ENCODE measurements at regions not wholly inside any gene's neighbourhood (a gene's known extent, or its start where the extent isn't known, plus 50 kb on each side); places are given as distances from the start of the nearest gene placed in this dataset.

DNA sequence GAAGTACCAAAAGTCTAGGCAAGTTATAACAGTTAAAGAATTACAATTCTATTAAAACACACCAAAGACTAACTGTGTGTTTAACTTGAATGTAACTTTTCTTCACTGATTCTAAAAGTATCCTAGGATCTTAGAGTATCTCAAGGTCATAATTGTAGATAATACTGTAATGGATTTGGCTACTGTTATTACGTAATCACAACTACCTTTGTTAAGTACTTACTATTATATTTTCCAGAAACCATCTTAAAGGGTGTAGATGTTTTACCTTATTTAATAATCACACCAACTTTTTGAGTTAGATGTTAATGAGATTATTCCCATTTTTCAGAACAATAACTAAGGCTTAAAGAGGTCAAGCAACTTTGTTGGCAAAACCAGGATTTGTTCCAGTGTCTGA lies 161.3 kb upstream of the REG3A start:
- no peaks in the 10 kb centered on the region for H3K9me3 ChIP-seq
- 78% methylated on average over 1 of the region's 1 CpG for WGBS
- H3K36me3 ChIP-seq = no peaks in the 10 kb centered on the region
- no peak overlapping the region for H3K27ac ChIP-seq (replicated peaks in 1 of 4)
- H3K4me3 ChIP-seq = no peak overlapping the region
- no peaks in the 10 kb centered on the region for H3K27me3 ChIP-seq
- H3K4me1 ChIP-seq = no peaks in the 10 kb centered on the region
- no peak for DNase-seq (ENCODE audit: extremely low spot score)
- no peak for TF ChIP-seq POLR2AphosphoS5 (IDR thresholded peaks at IDR 0.05)
- TF ChIP-seq EP300 (IDR thresholded peaks at IDR 0.05) = no peak
- TF ChIP-seq, protein P1, sequence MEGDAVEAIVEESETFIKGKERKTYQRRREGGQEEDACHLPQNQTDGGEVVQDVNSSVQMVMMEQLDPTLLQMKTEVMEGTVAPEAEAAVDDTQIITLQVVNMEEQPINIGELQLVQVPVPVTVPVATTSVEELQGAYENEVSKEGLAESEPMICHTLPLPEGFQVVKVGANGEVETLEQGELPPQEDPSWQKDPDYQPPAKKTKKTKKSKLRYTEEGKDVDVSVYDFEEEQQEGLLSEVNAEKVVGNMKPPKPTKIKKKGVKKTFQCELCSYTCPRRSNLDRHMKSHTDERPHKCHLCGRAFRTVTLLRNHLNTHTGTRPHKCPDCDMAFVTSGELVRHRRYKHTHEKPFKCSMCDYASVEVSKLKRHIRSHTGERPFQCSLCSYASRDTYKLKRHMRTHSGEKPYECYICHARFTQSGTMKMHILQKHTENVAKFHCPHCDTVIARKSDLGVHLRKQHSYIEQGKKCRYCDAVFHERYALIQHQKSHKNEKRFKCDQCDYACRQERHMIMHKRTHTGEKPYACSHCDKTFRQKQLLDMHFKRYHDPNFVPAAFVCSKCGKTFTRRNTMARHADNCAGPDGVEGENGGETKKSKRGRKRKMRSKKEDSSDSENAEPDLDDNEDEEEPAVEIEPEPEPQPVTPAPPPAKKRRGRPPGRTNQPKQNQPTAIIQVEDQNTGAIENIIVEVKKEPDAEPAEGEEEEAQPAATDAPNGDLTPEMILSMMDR (IDR thresholded peaks at IDR 0.05) = no peak
- no peak for TF ChIP-seq POLR2A (IDR thresholded peaks at IDR 0.05; ENCODE audit: low read depth)
- intact Hi-C loops (cut with DNase I) = no loop called here

DNA sequence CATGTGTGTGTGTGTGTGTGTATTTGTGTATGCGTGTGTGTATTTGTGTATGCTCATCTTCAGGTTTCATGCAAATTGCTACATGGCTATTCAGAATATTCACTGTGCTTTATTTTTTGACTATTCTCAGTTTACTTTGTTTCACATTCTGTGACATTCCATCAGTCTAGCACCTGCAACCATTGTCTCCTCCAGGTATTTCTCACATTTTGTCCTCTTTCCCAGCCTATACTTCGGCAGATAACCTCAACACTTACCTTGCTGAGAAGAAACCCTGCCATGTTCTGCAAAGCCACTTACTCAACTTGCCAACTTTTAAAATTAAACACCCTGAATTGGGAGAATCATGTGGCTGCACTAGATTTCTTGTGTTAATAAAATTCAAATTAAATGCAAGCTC lies 135.4 kb upstream of the REG3A start:
- 77% methylated on average over 2 of the region's 2 CpGs for WGBS
- no peaks in the 10 kb centered on the region for H3K27me3 ChIP-seq

DNA sequence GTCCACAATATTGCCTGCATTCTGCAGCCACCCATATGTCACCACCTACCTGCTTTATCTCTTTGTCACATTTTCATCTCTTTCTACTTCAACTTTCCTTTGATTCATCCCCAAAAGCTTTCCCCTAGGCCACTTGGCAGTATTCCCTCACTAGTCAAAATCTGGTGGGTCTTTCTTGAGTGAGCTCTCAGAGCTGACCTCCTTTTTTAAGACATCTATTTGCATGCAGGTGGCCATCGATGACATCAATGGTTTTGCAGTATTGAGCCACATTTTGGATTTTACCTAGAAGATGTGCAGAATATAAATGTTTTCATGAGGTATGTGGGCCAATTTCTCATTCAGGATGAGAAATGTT lies 133.4 kb upstream of the REG3A start:
- no peaks in the 10 kb centered on the region for H3K36me3 ChIP-seq
- TF ChIP-seq POLR2A (IDR thresholded peaks at IDR 0.05; ENCODE audit: low read depth) (no peak), POLR2AphosphoS5 (IDR thresholded peaks at IDR 0.05) (no peak)
- intact Hi-C loops (cut with DNase I) = no loop called here

More for the DNA sequence above, 135.4 kb upstream of the REG3A start:
- no peak for DNase-seq (ENCODE audit: extremely low spot score)
- intact Hi-C loops (cut with DNase I) = no loop called here
- no peak for TF ChIP-seq POLR2AphosphoS5 (IDR thresholded peaks at IDR 0.05)
- TF ChIP-seq POLR2A (IDR thresholded peaks at IDR 0.05; ENCODE audit: low read depth) = no peak
- no peak for TF ChIP-seq EP300 (IDR thresholded peaks at IDR 0.05)
- Histone ChIP-seq H3K36me3 (no peaks in the 10 kb centered on the region), H3K9me3 (no peaks in the 10 kb centered on the region), H3K27ac (replicated peaks in 1 of 4) (no peak overlapping the region), H3K4me3 (no peak overlapping the region), H3K4me1 (no peaks in the 10 kb centered on the region)

DNA sequence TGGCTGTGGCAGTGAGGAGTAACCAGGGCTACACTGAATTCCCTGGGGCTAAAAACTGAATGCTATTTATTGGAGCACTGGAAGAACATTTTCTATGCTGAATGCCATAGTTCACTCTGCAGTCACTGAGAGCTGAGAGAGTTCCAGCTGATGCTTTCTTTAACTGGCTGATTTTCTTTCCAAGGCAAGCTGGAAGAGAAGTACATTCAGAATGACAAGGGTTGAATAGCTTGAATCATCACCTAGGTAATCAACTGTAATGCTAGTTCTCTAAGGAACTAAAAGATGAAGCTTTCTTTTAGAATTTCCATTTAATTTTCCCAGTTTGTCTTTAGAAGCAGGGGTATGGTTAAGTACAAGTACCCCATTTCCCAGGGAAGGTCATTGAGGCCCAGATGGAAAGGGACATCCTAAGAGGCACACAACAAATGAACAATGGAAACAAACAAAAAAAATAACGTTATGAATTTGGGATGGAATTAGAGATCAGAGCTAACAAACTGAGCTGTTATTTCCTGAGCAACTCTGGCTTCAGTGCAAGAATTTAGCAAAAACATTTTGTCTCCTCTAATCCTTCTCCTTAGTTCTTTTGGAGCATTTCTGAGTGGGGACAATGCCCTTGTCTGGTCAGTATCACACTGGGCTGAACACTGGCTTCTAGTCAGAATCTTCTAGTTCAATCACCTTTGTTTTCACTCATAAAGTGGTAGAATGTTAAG lies 132.8 kb upstream of the REG3A start:
- intact Hi-C loops (cut with DNase I) = no loop called here
- WGBS = 37% methylated on average over 1 of the region's 1 CpG

More for the DNA sequence above, 133.4 kb upstream of the REG3A start:
- Histone ChIP-seq H3K4me1 (no peaks in the 10 kb centered on the region), H3K27me3 (no peaks in the 10 kb centered on the region), H3K27ac (replicated peaks in 1 of 4) (no peak overlapping the region), H3K9me3 (peaks cover 0 to 5% (median under 1%) of the 10 kb centered on the region in 4 donors), H3K4me3 (no peak overlapping the region)
- no peak for DNase-seq (ENCODE audit: extremely low spot score)
- 86% methylated on average over 1 of the region's 1 CpG for WGBS

DNA sequence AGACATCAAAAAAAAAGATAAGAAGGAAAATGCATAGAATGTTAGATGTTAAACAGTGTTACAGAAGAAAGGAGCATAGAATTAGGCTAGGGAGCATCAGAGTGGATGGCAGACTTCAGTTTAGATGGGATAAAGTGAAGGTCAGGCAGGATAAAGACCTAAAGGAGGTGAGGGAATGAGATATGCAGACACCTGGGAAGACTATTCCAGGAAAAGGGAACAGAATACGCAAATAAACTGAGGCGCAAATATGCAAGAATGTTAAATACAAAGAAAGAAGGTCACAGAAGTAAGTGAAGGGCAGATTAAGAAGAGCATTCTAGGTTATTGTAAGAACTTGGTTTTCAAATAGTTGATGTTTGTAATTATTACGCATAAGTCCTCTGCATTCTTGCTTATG lies 116.3 kb upstream of the REG3A start:
- Histone ChIP-seq H3K36me3 (no peaks in the 10 kb centered on the region), H3K27ac (replicated peaks in 1 of 4) (no peak overlapping the region), H3K4me3 (no peak overlapping the region), H3K9me3 (peaks cover 0 to 20% (median 4%) of the 10 kb centered on the region in 4 donors), H3K4me1 (no peaks in the 10 kb centered on the region), H3K27me3 (no peaks in the 10 kb centered on the region)
- DNase-seq (ENCODE audit: extremely low spot score) = no peak
- intact Hi-C loops (cut with DNase I) = no loop called here
- 88% methylated on average over 3 of the region's 3 CpGs for WGBS
- no peak for TF ChIP-seq POLR2AphosphoS5 (IDR thresholded peaks at IDR 0.05)
- no peak for TF ChIP-seq EP300 (IDR thresholded peaks at IDR 0.05)
- TF ChIP-seq, protein P1 (IDR thresholded peaks at IDR 0.05) = no peak
- no peak for TF ChIP-seq POLR2A (IDR thresholded peaks at IDR 0.05; ENCODE audit: low read depth)

More for the DNA sequence above, 132.8 kb upstream of the REG3A start:
- Histone ChIP-seq H3K27me3 (no peaks in the 10 kb centered on the region), H3K4me3 (no peak overlapping the region), H3K4me1 (no peaks in the 10 kb centered on the region), H3K9me3 (peaks cover 0 to 6% (median 2%) of the 10 kb centered on the region in 4 donors), H3K36me3 (no peaks in the 10 kb centered on the region), H3K27ac (replicated peaks in 1 of 4) (no peak overlapping the region)
- TF ChIP-seq POLR2AphosphoS5 (IDR thresholded peaks at IDR 0.05) (no peak), EP300 (IDR thresholded peaks at IDR 0.05) (no peak), POLR2A (IDR thresholded peaks at IDR 0.05; ENCODE audit: low read depth) (no peak)
- TF ChIP-seq, protein P1 (IDR thresholded peaks at IDR 0.05) = no peak
- no peak for DNase-seq (ENCODE audit: extremely low spot score)

Measured in esophagus muscularis mucosa (tissue), 4 donors.